Keratinocyte (primary cell): ENCODE measurements at regions not wholly inside any gene's neighbourhood (a gene's known extent, or its start where the extent isn't known, plus 50 kb on each side); places are given as distances from the start of the nearest gene placed in this dataset.

ENCODE experiments used
- DNase-seq: peaks from one replicate; pipeline ENCODE4 v3.0.0-alpha.2; 2011; ENCODE audit warnings: low read depth, missing footprints, low spot score
- FAIRE-seq: peaks from 2 replicates; lab custom pipeline; 2011; peaks lifted over from hg19 to GRCh38; lab: Jason Lieb, UNC
- H2AFZ ChIP-seq: 2 replicates; pipeline ENCODE4 v1.6.0; 2012; ENCODE audit warnings: low read length, control low read depth, inconsistent platforms; ENCODE audit not compliant: control insufficient read depth
- H3K27ac ChIP-seq: 2 replicates; pipeline ENCODE4 v1.5.1; 2011; ENCODE audit warnings: low read length; ENCODE audit not compliant: control insufficient read depth, insufficient read depth
- H3K27me3 ChIP-seq: 3 replicates; pipeline ENCODE4 v1.6.0; 2011; ENCODE audit warnings: low read length; ENCODE audit not compliant: control insufficient read depth, insufficient read depth; ENCODE audit errors: extremely low read depth
- H3K36me3 ChIP-seq, 2 experiments: 2 replicates in 1 of 2; 3 replicates in 1 of 2; pipeline ENCODE4 v1.5.1; 2011; ENCODE audit warnings: low read length in 2 of 2, mild to moderate bottlenecking in 1 of 2; ENCODE audit not compliant: control insufficient read depth in 2 of 2, insufficient read depth in 2 of 2; ENCODE audit errors: extremely low read depth in 1 of 2
- H3K4me1 ChIP-seq: 3 replicates; pipeline ENCODE4 v1.5.1; 2011; ENCODE audit warnings: low read length; ENCODE audit not compliant: control insufficient read depth, insufficient read depth; ENCODE audit errors: extremely low read depth
- H3K4me2 ChIP-seq: 3 replicates; pipeline ENCODE4 v1.6.0; 2011; ENCODE audit warnings: low read depth, low read length; ENCODE audit not compliant: control insufficient read depth, insufficient read depth; ENCODE audit errors: extremely low read depth
- H3K4me3 ChIP-seq, 3 experiments: fragments of 200-600 bp in 1 of 3; sonication (generic) in 1 of 3; 2 replicates in 2 of 3; 3 replicates in 1 of 3; pipeline ENCODE4 v1.5.1; 2011 to 2016; ENCODE audit warnings: low read length in 3 of 3, mild to moderate bottlenecking in 3 of 3, control low read depth in 2 of 3, inconsistent platforms in 1 of 3, low read depth in 1 of 3, mixed read lengths in 1 of 3, mixed run types in 1 of 3, moderate library complexity in 1 of 3; ENCODE audit not compliant: control insufficient read depth in 2 of 3, insufficient read depth in 2 of 3; ENCODE audit errors: extremely low read depth in 1 of 3
- H3K79me2 ChIP-seq: 2 replicates; pipeline ENCODE4 v1.6.0; 2012; ENCODE audit warnings: low read length; ENCODE audit not compliant: control insufficient read depth, insufficient read depth
- H3K9ac ChIP-seq: 3 replicates; pipeline ENCODE4 v1.6.0; 2011; ENCODE audit warnings: low read length; ENCODE audit not compliant: control insufficient read depth, insufficient read depth; ENCODE audit errors: extremely low read depth
- H3K9me1 ChIP-seq: 3 replicates; pipeline ENCODE4 v1.6.0; 2011; ENCODE audit warnings: low read length; ENCODE audit not compliant: control insufficient read depth, insufficient read depth; ENCODE audit errors: extremely low read depth
- H3K9me3 ChIP-seq: 2 replicates; pipeline ENCODE4 v1.5.1; 2012; ENCODE audit warnings: low read depth, low read length; ENCODE audit not compliant: control insufficient read depth
- H4K20me1 ChIP-seq: 3 replicates; pipeline ENCODE4 v1.6.0; 2011; ENCODE audit warnings: low read length; ENCODE audit not compliant: control insufficient read depth, insufficient read depth; ENCODE audit errors: extremely low read depth
- EZH2 ChIP-seq: IDR thresholded peaks from one replicate; pipeline ENCODE4 v1.6.1; 2012; ENCODE audit warnings: inconsistent platforms, mild to moderate bottlenecking, low read length, moderate library complexity
- dilution Hi-C: fragments of 300-500 bp; cut with MboI; formaldehyde crosslinking; loops from one replicate; pipeline ENCODE4 v1.7.0; 2020; ENCODE audit warnings: low sequenced_read_pairs; ENCODE audit not compliant: extremely low pct_ligation_motif_present
- TF ChIP-seq, protein P1 (sequence below), 3 experiments: IDR thresholded peaks in 1 of 3; conservative IDR thresholded peaks in 1 of 3; optimal IDR thresholded peaks in 1 of 3; 2 replicates in 2 of 3; 3 replicates in 1 of 3; pipeline versions ENCODE3 to v1.5.1; 2011; ENCODE audit warnings: low read length in 3 of 3, mild to moderate bottlenecking in 3 of 3, moderate library complexity in 2 of 3, control low read depth in 1 of 3, inconsistent platforms in 1 of 3; ENCODE audit not compliant: insufficient read depth in 2 of 3; ENCODE audit errors: extremely low read depth in 1 of 3

DNA sequence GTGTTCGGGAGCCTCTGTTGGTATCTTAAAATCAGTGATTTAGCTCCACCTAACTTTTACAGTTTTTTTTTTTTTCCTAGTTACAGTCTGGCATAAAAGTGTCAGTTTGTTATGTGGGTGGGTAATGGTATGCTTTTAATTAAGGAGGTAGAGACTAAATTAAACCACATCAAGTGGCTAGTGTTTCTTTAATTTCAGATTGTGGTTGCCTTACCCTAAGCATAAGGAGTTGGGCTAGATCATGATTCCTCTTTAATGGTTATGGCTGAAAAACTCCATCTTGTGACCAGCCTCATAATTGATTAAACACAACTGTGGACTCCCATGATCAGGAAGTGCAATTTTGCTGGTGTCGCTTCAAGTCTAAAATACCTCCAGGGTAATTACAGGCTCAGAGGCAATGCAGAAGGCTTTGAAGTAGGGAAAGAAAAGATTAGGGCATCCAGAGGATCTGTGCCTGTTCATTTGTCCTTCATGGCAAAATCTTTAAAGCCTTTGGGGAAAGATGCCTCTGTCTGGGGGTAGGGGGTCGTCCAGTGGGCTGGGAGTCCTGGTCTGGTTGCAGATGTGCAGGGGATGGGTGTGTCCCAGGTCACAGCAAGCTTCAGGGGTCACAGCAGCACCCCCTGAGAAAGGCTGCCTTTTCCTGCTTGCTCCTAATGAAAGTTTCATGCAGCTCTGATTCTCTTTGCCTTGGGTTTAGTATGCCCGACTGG, 579.2 kb downstream of the BCL11A start:
- Histone ChIP-seq H3K4me3 (no peak overlapping the region), H3K9ac (no peak overlapping the region), H3K9me1 (no peaks in the 10 kb centered on the region), H3K27ac (no peak overlapping the region), H3K36me3 (no peaks in the 10 kb centered on the region), H2AFZ (no peak overlapping the region), H3K79me2 (no peaks in the 10 kb centered on the region), H3K4me2 (no peak overlapping the region), H4K20me1 (no peaks in the 10 kb centered on the region), H3K9me3 (no peaks in the 10 kb centered on the region), H3K27me3 (no peaks in the 10 kb centered on the region), H3K4me1 (no peaks in the 10 kb centered on the region)
- no peak for FAIRE-seq
- no peak for TF ChIP-seq EZH2
- TF ChIP-seq, protein P1, sequence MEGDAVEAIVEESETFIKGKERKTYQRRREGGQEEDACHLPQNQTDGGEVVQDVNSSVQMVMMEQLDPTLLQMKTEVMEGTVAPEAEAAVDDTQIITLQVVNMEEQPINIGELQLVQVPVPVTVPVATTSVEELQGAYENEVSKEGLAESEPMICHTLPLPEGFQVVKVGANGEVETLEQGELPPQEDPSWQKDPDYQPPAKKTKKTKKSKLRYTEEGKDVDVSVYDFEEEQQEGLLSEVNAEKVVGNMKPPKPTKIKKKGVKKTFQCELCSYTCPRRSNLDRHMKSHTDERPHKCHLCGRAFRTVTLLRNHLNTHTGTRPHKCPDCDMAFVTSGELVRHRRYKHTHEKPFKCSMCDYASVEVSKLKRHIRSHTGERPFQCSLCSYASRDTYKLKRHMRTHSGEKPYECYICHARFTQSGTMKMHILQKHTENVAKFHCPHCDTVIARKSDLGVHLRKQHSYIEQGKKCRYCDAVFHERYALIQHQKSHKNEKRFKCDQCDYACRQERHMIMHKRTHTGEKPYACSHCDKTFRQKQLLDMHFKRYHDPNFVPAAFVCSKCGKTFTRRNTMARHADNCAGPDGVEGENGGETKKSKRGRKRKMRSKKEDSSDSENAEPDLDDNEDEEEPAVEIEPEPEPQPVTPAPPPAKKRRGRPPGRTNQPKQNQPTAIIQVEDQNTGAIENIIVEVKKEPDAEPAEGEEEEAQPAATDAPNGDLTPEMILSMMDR (optimal IDR thresholded peaks at IDR 0.05 in 1 of 3, IDR thresholded peaks at IDR 0.05 in 1 of 3, conservative IDR thresholded peaks at IDR 0.05 in 1 of 3; ENCODE audit: extremely low read depth in 1 of 3, insufficient read depth in 2 of 3, low read length in 3 of 3): no peak
- DNase-seq: no peak
- dilution Hi-C loops: no loop called here

GRCh38 chr2:59969161-59969560, 584.3 kb downstream of the BCL11A start:
- Histone ChIP-seq H3K27me3 (no peaks in the 10 kb centered on the region), H3K36me3 (no peaks in the 10 kb centered on the region), H3K4me2 (no peak overlapping the region), H3K9me3 (no peaks in the 10 kb centered on the region), H3K9ac (no peak overlapping the region), H3K79me2 (no peaks in the 10 kb centered on the region), H4K20me1 (no peaks in the 10 kb centered on the region), H3K4me1 (no peaks in the 10 kb centered on the region), H3K27ac (no peak overlapping the region), H3K4me3 (no peak overlapping the region), H3K9me1 (no peaks in the 10 kb centered on the region), H2AFZ (no peak overlapping the region)
- FAIRE-seq (no peak), DNase-seq (no peak)
- dilution Hi-C loops: no loop called here
- TF ChIP-seq, protein P1 (optimal IDR thresholded peaks at IDR 0.05 in 1 of 3, IDR thresholded peaks at IDR 0.05 in 1 of 3, conservative IDR thresholded peaks at IDR 0.05 in 1 of 3; ENCODE audit: extremely low read depth in 1 of 3, insufficient read depth in 2 of 3, low read length in 3 of 3): no peak
- no peak for TF ChIP-seq EZH2
